Neutrophil (primary cell): ENCODE measurements at regions not wholly inside any gene's neighbourhood (a gene's known extent, or its start where the extent isn't known, plus 50 kb on each side); places are given as distances from the start of the nearest gene placed in this dataset.

Experiments used
- H3K27ac ChIP-seq: fragments of 200-600 bp; sonication (generic); 2 replicates; pipeline ENCODE4 v1.5.1; 2016; ENCODE audit warnings: mild to moderate bottlenecking, moderate library complexity
- H3K27me3 ChIP-seq: fragments of 200-600 bp; sonication (generic); 2 replicates; pipeline ENCODE4 v1.6.0; 2016; ENCODE audit warnings: mild to moderate bottlenecking
- H3K36me3 ChIP-seq: fragments of 200-600 bp; sonication (generic); 2 replicates; pipeline ENCODE4 v1.5.1; 2017
- H3K4me1 ChIP-seq, 2 experiments: fragments of 200-600 bp in 1 of 2; sonication (generic) in 1 of 2; 1 replicate in 1 of 2; 2 replicates in 1 of 2; pipeline versions ENCODE4 v1.5.1 to v1.6.1; 2013 to 2016; ENCODE audit warnings: low read depth in 1 of 2, low read length in 1 of 2, mild to moderate bottlenecking in 1 of 2, moderate library complexity in 1 of 2; ENCODE audit not compliant: control insufficient read depth in 1 of 2, insufficient read depth in 1 of 2
- H3K4me3 ChIP-seq, 2 experiments: fragments of 200-600 bp in 1 of 2; sonication (generic) in 1 of 2; 1 replicate in 1 of 2; 2 replicates in 1 of 2; pipeline ENCODE4 v1.5.1; 2013 to 2016; ENCODE audit warnings: low read depth in 1 of 2, low read length in 1 of 2, mild to moderate bottlenecking in 1 of 2, moderate library complexity in 1 of 2
- H3K9me3 ChIP-seq: fragments of 200-600 bp; sonication (generic); 2 replicates; pipeline ENCODE4 v1.5.1; 2016
- CTCF ChIP-seq: fragments of 200-600 bp; sonication (generic); IDR thresholded peaks from 2 replicates; pipeline ENCODE4 v1.5.1; 2016; ENCODE audit warnings: antibody characterized with exemption

- TF ChIP-seq CTCF: no peak
- Histone ChIP-seq H3K36me3 (no peaks in the 10 kb centered on the region), H3K9me3 (no peaks in the 10 kb centered on the region)
These were observed 86.5 kb upstream of the CRY1 start for GRCh38 chr12:107179871-107180270.

GRCh38 chr12:107180272-107180671 is 86.9 kb upstream of the CRY1 start:
- Histone ChIP-seq H3K36me3 (no peaks in the 10 kb centered on the region), H3K9me3 (no peaks in the 10 kb centered on the region), H3K27me3 (peaks cover 11% of the 10 kb centered on the region), H3K4me3 (no peak overlapping the region), H3K4me1 (no peaks in the 10 kb centered on the region), H3K27ac (no peak overlapping the region)
- no peak for TF ChIP-seq CTCF

More at GRCh38 chr12:107179871-107180270, 86.5 kb upstream of the CRY1 start:
- Histone ChIP-seq H3K4me1 (no peaks in the 10 kb centered on the region), H3K27ac (no peak overlapping the region), H3K27me3 (peaks cover 11% of the 10 kb centered on the region), H3K4me3 (no peak overlapping the region)

GRCh38 chr12:107184359-107184930 is 91.1 kb upstream of the CRY1 start:
- H3K9me3 ChIP-seq: no peaks in the 10 kb centered on the region
- H3K4me3 ChIP-seq: no peak overlapping the region
- peaks cover 11% of the 10 kb centered on the region for H3K27me3 ChIP-seq
- no peak overlapping the region for H3K27ac ChIP-seq
- no peak for TF ChIP-seq CTCF
- no peaks in the 10 kb centered on the region for H3K36me3 ChIP-seq
- H3K4me1 ChIP-seq: no peaks in the 10 kb centered on the region

GRCh38 chr12:107196681-107197080 is 103.3 kb upstream of the CRY1 start:
- Histone ChIP-seq H3K36me3 (no peaks in the 10 kb centered on the region), H3K4me1 (no peaks in the 10 kb centered on the region), H3K4me3 (no peak overlapping the region), H3K27ac (no peak overlapping the region), H3K9me3 (no peaks in the 10 kb centered on the region), H3K27me3 (peaks cover 8% of the 10 kb centered on the region)
- no peak for TF ChIP-seq CTCF

GRCh38 chr12:107200394-107200793 is 107.0 kb upstream of the CRY1 start:
- H3K4me1 ChIP-seq: no peaks in the 10 kb centered on the region
- no peak for TF ChIP-seq CTCF
- H3K27me3 ChIP-seq: peaks cover 8% of the 10 kb centered on the region
- H3K36me3 ChIP-seq: no peaks in the 10 kb centered on the region
- H3K27ac ChIP-seq: no peak overlapping the region
- H3K9me3 ChIP-seq: no peaks in the 10 kb centered on the region
- H3K4me3 ChIP-seq: no peak overlapping the region
